SKM-1 treated with dmso at 0.1 percent for 144 hours (cell line): ENCODE measurements at regions not wholly inside any gene's neighbourhood (a gene's known extent, or its start where the extent isn't known, plus 50 kb on each side); places are given as distances from the start of the nearest gene placed in this dataset.

Experiments used
- DNase-seq: peaks from one replicate; lab custom pipeline; 2025; ENCODE audit not compliant: unreplicated experiment; lab: John Stamatoyannopoulos, UW

DNA sequence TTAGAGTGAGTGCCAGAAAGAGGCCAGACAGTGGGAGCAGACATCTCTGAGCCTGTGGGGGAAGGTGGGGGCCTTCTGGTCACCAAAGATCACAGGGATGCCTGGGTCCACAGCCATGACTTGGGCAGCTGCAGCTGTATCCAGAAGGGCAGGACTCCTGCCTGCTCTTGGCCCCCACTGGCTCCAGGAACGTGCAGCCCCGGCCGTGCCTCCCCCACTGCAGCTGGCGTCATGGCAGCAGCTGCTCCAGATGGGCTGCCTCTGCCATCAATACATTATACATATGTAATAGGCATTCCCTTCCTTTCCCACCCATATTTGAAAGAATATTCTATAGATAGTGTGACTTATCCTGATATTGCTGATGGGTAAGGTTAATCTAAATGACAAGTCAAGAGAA is 195.5 kb upstream of the SNX19 start:
- no peak for DNase-seq

GRCh38 chr11:131118247-131118646 is 202.0 kb upstream of the SNX19 start:
- no peak for DNase-seq

DNA sequence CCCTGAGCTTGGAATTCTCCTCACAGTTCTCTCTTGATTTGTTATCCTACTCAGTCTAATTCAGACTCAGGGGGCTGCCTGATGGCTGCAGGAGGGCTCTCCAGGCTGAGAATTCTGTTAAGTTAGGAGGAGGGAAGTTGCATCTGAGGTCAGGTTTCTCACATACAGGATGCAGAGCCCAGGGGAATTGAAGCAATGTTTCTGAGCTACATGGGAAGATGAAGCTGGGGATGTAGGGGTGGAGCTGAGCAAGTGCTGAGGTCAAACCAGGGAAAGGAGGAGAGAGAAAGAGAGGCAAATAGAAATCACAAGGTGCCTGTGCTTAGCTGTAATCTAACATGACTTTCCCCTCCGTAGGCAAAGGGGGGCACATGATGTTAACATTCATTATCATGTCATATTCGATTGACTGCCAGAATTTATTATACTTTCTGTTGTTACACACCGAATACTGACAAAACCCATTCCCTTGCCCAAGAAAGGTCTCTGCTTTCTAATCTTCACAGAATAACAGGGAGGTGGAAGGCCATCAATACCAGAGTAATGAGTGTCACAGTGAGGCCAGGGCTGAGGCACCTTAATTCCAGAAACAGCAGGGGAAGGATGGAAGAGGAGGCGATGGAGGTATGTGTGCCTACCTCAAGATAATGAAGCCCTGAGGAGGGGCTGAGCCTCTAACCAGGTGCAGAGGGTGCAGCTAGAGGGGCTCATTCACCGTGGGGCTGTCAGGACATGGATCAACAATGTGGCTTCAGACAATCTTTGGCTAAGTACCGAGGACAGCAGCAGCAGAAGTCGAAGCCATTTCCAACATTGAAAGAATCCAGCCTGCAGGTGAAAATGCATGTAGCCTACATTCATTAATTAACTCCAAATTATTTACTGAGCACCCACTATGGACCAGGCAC is 205.4 kb upstream of the SNX19 start:
- no peak for DNase-seq

DNA sequence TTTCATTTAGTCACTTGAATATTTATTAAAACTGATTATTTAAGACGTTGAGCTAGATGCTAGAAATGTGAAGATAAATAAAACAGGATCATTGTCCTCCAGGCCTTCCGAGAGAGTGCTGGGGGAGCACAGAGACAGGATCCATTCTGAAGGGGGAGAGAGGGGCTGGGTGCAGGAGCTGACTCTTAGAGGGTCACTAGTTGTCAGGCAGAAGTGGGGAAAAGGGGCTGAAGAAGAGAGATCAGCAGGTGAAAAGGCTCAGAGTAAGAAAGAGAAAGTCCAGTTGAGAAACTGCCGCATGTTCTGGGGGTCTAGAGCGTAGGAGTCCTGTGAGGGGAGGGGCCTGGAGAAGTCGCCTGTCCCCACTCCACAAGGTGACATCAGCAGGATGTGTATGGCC is 206.2 kb upstream of the SNX19 start:
- DNase-seq = no peak

DNA sequence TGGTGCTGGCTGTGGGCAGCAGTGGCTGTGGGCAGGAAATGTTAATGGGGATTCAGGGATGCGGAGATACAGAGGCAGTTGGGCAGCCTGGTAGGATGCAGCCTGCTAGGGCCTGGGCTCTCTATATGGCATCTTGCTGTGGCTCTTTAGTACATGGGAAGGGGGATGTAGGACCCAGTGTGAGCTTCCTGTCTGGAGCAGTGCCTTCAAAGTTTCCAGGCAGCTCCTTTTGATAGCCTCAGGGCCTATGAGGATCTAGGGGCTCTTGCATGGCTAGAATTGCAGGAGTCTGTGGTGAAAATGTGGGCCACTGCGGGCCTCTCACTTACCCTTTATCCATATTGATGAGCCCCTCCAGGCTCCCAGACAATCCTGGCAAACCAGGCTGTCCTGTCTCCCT is 213.2 kb upstream of the SNX19 start:
- DNase-seq = no peak

- no peak for DNase-seq
Measured at GRCh38 chr11:131135611-131136010, 219.3 kb upstream of the SNX19 start.

GRCh38 chr11:131136486-131136885 is 220.2 kb upstream of the SNX19 start:
- DNase-seq = no peak

DNA sequence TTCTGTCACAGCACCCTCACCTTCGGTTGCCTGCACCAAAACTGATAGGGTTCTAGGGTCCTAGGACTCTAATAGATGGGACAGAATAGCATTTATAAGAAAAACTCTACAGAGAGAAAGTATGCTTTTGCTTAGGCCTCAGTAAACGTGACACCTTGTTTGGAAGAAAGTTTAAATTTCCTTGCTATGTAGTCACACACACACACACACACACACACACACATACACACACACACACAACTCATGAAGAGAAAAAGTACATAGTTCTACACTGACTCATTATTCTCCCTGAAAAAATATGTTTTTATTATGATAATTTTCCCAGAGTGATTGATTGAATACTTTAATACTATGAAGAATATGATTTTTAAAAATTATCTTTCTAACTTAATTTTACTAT is 220.8 kb upstream of the SNX19 start:
- no peak for DNase-seq

DNA sequence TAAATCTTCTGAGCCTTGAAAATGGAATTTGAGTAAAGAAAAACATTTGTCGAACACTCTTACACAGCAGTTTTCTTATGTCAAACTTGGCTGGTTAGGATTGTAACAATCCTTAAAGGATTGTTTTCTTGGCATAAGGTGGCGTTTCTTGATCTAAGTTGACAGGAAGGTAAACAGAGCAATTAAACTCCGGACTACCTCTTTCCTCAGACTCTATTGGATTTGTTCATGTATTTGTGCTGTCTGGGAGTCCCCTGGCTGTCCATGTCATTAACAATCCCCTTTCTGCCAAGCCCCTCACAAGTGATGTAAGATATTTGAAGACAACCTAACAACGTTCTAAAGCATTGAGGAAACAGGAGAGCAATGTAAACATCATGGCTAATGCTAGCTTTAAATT is 222.5 kb upstream of the SNX19 start:
- no peak for DNase-seq

DNA sequence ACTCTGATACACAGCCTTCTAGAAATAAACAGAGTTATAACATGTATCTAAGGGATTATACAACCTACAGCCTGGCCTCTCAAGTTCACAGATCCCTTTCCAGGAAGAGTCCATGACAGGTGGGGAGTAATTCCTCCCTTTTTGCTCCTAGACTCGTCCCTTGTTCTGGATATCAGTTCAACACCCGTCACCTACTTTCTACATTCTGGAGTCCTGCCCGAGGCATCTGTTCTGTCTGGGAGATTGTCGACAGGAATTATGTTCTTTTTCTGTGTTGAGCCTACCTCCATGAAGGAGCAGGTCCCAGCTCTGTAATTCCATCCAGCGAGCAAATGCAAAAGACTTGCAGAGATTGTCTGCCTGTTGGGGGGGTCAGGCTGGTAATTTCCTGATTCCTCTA is 224.6 kb upstream of the NTM start:
- no peak for DNase-seq

- DNase-seq = no peak
Measured at GRCh38 chr11:131146827-131147490, 223.5 kb upstream of the NTM start.

GRCh38 chr11:131154351-131154750 is 216.1 kb upstream of the NTM start:
- no peak for DNase-seq

- no peak for DNase-seq
Measured at GRCh38 chr11:131157678-131158077, 212.7 kb upstream of the NTM start.

- no peak for DNase-seq
Measured at GRCh38 chr11:131160846-131161245, 209.6 kb upstream of the NTM start.

GRCh38 chr11:131163613-131164012 is 206.8 kb upstream of the NTM start:
- DNase-seq = no peak

GRCh38 chr11:131165036-131165435 is 205.4 kb upstream of the NTM start:
- no peak for DNase-seq

- DNase-seq = no peak
Measured at GRCh38 chr11:131168839-131169713, 201.3 kb upstream of the NTM start.

- DNase-seq = no peak
Measured at GRCh38 chr11:131172011-131172410, 198.4 kb upstream of the NTM start.

- no peak for DNase-seq
Measured at GRCh38 chr11:131178020-131178419, 192.4 kb upstream of the NTM start.

DNA sequence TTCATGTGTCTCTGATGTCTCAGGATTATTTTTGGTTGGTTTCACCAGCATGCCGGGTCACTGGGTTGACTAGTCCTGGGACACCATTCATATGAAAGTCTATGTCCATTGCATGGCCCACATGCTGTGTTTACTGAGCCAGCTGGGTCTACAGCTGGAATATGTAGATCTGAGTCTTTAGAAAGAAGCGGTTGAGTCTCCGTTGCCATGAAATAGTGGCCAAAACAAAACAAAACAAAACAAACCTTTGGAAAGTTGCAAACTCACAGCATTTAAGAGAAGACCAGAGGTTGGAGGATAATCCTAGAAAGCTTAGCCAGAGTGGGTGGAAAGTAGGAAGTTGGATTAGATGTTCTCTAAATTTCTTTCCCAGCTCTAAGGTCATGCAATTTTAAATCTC is 191.8 kb upstream of the NTM start:
- DNase-seq = no peak

DNA sequence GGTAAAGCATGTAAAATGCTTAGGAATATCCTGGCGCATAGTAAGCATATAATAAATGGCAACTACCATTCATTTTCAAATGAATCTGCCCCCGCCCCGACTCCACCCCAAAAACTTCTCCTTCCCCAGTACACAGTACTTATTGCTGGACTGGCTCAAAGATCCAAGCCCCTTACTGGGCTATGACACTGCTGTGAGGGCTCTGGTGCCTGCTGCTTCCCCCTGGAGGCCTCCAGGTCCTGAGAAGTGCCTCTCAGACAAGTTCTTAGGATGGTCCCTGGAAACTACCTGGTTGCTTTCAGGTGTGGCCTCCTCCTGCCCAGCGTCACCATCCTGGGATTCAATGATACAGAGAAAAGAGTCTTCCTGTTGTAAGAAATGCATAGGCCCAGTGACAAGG is 190.6 kb upstream of the NTM start:
- no peak for DNase-seq

DNA sequence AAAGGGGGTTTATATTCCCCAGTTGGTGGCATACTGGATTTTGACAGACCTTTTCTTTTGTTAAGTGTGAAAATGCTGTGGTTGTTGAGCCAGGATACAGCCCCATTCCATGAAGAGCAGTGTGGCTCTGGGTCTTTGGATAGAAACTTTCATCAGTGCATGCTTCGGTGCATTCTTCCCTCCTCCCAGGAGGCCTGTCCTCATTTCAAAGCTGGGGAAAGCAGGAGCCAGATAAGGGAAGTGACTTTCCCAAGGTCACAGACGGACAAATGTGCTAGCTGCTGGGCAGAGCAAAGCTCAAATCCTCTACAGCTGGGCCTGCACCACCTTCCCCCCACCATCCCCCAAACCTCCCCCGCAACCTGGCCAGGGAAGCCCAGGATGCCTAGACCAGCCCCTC is 184.5 kb upstream of the NTM start:
- no peak for DNase-seq
